22Rv1 (cell line): ENCODE measurements at regions not wholly inside any gene's neighbourhood (a gene's known extent, or its start where the extent isn't known, plus 50 kb on each side); places are given as distances from the start of the nearest gene placed in this dataset.

Experiments
- CTCF ChIP-seq: fragments of 450-650 bp; IDR thresholded peaks from 2 replicates; pipeline ENCODE4 v1.5.1; 2017; ENCODE audit warnings: mild to moderate bottlenecking
- ZFX ChIP-seq: fragments of 450-650 bp; IDR thresholded peaks from 2 replicates; pipeline ENCODE4 v1.6.1; 2017; ENCODE audit warnings: antibody characterized with exemption, borderline replicate concordance

DNA sequence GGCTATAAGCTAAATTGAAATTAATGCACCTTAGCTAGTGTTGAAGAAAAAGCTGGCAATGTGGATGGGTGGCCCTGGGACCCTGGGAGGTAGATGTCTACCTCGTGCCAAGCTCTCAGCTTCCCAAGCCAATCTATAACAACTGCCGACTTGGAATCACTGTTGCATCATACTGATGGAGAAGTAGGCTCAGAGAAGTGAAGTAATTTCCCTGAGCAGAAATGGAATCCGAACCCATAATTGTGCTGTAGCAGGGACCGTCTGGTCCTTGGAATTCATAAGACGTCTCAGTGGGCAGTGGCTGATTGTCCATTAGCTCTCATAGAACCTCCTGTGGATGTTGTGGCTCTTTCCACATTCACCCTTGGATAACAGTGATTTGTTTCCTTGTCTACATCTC is 196.6 kb downstream of the RAB11FIP4 start:
- no peak for TF ChIP-seq CTCF
- no peak for TF ChIP-seq ZFX
